CD4-positive, alpha-beta T cell treated with Interleukin-21 for 1 hour (primary cell): ENCODE measurements at regions not wholly inside any gene's neighbourhood (a gene's known extent, or its start where the extent isn't known, plus 50 kb on each side); places are given as distances from the start of the nearest gene placed in this dataset.

ENCODE experiments used
- DNase-seq: peaks from one replicate; pipeline ENCODE4 v3.0.0-alpha.2; 2020

GRCh38 chr17:74098136-74099024, 105.1 kb upstream of the RPL38 start:
- no peak for DNase-seq

DNA sequence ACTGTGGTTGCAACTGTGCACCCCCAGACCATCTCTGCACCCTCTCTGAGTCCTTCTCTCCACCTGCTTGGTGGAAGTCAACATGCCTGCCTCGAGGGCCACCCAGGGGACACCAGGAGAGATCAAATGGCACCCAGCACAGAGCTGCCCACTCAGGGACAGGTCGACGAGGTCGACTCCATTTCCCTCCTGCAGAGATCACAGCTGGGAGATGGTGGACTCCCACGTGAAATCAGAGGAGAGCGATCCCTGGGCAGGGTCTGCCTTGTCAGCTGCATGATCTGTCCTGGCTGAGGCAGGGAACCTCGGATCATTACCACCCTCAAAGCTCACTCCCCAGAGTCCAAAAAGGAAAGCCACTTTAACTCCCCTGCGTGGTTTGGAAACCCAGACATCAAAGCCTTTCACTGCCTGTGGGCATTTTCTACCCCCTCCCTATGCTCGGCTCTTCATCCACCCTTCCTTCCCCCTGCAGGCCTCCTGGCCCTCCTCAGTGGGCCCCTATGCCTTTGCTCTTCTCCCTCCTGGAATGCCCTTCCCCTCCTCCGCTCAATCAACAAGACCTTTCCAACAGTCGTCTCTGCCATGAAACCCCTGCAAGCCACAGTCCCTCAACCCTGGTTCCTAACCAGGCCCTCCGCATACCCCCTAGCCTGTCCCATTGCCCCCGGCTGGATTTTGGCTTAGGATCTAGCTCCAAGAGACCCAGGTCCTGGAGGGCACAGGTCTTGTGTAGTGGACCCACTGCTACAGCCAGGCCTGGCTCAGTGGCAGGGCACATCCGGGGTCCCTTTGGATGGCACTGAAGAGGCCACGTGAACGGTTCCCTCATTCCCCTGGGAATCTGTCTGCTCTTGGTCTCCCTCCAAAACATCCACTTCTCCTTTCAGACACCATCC, 103.8 kb upstream of the RPL38 start:
- no peak for DNase-seq

- DNase-seq: no peak
These were observed 98.6 kb upstream of the RPL38 start for GRCh38 chr17:74104921-74105320.

- DNase-seq: no peak
These were observed 96.4 kb upstream of the RPL38 start for GRCh38 chr17:74107107-74107506.

DNA sequence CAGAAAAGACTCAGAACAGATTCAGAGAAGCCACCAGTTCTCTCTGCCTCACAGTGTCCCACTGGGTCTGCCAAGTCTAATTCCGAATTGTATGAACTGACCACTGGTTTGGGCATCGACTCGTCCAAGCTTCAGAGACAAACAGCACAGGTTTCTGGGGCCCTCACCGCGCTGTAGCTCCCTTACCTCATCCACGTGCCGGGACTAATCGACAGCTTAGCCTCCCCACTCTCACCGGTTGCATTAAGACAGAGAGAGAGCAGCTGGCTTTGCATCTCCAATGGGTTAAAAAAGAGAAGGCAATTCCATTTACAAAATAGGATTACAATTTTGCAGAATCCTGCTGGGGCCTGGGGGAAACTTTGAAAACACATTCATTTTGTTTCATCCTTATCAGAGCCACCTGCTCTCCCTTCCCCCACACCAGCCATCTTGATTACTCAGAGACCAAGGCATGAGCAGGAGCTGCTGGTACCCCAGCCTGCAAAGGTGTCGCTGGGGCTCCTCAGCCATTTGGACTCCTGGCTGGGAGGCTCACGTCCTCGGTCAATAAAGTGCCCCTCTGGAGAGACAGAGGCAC, 95.3 kb upstream of the RPL38 start:
- no peak for DNase-seq

- no peak for DNase-seq
These were observed 93.0 kb upstream of the RPL38 start for GRCh38 chr17:74110467-74110866.

DNA sequence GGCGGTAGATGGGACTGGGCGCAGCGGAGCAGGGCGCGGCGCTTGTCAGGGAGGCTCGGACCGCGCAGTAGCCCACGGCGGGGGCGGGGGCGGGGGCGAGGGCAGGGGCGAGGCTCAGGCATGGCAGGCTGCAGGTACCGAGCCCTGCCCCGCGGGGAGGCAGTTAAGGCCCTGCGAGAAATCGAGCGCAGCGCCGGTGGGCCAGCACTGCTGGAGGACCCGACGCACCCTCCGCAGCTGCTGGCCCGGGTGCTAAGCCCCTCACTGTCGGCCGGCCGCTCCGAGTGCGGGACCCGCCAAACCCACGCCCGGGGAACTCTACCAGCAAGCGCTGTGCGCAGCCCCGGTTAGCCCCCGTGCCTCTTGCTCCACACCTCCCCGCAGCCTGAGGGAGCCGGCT, 90.2 kb upstream of the RPL38 start:
- no peak for DNase-seq

GRCh38 chr17:74113952-74114351, 89.5 kb upstream of the RPL38 start:
- no peak for DNase-seq

DNA sequence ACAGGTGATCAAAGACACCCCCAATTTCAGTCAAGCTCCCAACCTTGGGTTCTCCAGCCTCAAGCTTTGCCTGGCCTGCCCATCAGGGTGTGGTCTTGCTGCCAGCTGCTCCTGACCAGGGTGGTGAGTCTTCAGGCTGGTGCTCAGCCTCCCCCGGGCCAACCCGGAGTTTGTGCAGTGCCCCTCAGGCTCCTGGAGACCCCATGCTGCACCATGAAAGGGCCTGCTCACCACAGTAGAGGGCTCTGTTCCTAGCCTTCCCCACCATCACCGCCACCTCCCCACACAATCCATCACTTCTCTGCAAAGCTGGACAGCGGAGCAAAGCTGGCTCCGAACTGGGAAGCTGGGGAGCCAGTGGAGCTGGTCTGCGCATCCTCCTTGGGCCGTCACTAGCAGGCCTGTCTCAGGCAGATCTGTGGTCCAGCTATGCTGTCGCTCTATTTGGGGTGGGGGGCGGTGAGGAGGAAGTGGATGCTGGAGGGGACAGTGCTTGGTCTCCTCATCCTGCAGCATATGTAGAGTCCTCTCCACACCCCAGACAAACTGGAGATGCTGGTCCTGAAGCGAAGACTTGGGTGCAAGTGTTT, 88.5 kb upstream of the RPL38 start:
- DNase-seq: no peak

DNA sequence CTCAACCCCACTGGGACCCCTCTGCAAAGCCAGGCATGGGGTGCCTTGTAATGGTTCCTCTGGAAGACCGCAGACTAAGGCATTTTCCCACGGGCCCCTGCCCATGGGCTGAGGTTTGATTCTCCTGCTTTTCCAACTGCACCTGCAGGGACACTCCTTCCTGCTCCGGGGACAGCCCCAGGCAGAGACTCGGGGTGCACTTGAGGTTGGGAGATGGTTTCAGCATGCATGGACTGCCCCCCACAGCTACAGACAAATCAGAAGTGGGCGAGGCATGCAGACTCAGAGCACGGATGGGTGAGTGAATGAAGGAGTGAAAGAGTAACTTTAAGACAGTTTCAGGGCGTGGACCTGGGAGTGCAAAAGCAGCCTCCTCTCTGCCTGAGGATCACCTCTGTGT, 87.9 kb upstream of the RPL38 start:
- no peak for DNase-seq

DNA sequence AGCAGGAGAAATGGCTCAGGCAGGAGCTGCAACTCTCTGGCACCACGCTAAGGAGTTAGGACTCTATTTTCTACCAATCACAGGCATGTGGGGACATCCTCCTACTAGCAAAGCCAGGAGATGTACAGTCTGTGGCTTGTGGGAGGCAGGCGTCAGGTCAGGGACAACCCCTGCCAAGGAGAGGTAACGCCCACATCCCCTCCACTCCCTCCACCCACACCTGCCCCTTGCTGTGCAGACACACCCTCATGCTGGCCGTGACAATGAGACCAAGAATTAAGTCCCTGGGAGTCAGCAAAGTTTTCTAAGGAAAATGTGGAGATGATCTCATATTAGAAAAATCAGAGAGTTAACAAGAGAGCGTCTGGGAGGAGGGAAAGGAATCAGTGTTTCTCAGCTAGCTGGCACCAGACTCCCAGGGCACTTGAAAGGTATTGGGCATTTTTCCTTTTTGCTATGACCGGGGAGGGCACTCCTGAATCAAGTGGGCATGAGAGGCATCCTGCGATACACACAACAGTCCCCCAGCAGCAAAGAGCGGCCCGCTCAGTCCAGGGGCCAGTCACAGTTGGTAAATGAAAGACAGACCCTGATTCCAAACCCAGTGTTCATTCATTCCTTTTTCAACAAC, 87.3 kb upstream of the RPL38 start:
- no peak for DNase-seq

- no peak for DNase-seq
These were observed 86.3 kb upstream of the RPL38 start for GRCh38 chr17:74117087-74117698.

GRCh38 chr17:74117999-74118421, 85.5 kb upstream of the RPL38 start:
- DNase-seq: no peak

DNA sequence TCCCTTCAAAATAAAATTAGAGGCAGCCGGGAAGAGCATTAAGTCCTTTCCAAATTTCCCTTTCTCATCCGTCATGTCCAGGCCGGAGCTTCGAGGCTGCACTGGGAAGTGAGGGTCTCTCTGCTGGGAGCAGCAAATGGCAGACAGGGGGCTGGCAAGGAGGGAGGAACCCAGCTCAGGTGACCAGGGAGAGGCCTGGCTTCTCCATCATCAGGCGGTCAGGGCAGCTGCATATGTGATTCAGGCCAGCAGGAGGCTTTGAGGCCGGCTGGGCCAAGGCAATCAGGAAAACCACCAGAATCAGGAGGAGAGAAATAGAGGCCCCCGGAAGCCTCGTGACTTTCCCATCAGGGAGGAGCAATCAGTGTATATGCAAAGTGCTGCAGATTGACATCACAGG, 85.0 kb upstream of the RPL38 start:
- DNase-seq: no peak

GRCh38 chr17:74119049-74119580, 84.4 kb upstream of the RPL38 start:
- no peak for DNase-seq

- no peak for DNase-seq
These were observed 83.5 kb upstream of the RPL38 start for GRCh38 chr17:74119965-74120364.

DNA sequence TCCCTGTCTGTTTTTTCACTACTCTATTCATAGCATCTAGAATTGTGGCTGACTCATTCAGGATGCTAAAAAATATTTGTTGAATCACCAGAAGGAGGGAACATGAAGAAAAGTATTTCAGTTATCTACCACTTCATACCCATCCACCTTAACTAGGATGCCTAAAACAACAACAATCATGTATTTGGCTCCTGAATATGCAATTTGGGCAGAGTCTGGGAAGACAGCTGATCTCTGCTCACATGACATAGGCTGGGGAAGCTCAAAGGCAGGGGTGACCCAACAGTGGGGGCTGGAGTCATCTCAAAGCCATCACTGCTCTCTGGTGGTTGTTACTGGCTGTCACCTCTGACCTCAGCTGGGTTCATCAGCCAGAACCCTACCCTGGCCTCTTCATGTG, 80.1 kb upstream of the RPL38 start:
- no peak for DNase-seq

DNA sequence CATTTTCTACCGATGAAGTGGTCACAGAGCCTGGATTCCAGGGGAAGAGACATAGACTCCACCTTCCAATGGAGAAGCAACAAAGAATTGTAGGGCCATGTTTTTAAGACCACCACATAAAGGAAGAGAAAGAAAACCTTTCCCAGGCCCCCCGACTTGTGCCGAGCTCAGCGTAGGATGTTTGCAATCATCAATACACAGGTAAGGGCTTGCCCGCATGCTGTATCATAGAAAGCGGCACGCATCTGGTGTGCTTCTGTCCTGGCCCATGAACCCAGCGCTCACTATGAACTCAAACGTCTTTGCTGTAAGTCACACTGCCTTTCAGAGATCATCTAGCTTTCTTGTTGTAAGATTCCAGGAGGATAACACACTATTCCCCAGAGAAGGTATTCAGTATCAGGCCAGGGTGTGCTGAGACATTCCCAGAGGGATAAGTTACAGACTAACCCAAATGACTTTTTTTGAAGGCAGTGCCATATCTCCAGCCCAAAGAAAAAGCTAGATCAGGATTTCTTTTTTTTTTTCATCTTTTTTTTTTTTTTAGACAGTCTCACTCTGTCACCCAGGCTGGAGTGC, 79.5 kb upstream of the RPL38 start:
- no peak for DNase-seq

- DNase-seq: no peak
These were observed 78.3 kb upstream of the RPL38 start for GRCh38 chr17:74125156-74125555.

DNA sequence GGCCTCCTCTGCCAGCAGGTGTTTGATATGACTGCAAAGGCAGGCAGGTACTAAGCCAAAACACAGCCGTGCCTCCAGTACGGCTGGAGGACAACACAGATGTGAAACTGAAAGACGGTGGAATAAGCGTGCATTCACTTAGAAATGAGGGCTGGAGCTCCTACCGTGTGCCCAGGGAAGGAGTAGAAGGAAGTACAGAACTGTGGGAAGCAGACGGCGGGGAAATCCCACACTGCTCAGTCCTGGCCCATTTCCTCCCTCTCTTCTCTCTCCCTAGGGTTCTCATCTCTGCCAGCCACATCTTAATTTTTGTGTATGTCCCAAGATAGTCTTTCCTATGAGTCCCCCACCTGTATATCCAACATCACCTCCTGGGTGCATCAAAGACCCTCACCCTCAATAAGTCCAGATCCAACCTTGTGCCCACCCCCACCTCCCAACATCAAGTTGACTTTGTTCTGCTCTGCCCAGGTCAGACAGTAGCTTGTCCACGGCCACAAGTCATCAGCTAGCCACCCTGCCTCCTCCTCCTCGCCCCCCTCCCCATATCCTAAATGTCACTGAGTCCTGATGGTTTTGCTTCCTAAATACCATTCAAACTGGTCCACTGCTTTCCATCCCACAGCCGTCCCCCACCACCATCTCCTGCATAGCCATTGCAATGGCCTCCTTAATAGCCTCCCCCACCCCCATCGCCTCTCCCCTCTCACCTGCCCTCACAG, 77.1 kb upstream of the RPL38 start:
- DNase-seq: no peak

DNA sequence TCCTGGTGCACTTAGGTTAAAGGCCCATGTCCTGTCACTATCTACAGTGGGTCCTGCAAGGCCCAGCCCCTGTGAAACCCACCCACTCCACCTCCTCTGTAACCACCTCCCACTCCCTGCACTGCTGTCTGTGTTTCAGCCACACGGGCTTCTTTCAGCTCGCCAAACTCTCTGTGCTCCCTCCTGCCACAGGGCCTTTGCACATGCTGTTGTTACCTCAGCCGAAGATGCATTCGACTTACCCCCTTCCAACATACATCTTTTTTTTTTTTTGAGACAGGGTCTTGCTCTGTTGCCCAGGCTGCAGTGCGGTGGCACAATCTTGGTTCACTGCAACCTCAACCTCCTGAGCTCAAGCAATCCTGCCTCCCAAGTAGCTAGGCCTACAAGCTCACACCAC, 76.5 kb upstream of the RPL38 start:
- DNase-seq: no peak
